Activated T-helper 17 cell treated with anti-CD3 and anti-CD28 coated beads, Interleukin-2, amount 50 U/mL, for 72 hours (primary cell): ENCODE measurements at regions not wholly inside any gene's neighbourhood (a gene's known extent, or its start where the extent isn't known, plus 50 kb on each side); places are given as distances from the start of the nearest gene placed in this dataset.
"Not testable (repeated sequence)": the region's sequence is repeated elsewhere in the genome, so short reads cannot be mapped to it uniquely, and the experiment has no call there.

Experiments used
- ATAC-seq: fragments of 150-1000 bp; cut with Tn5 transposase; replicated peaks from 2 replicates; pipeline ENCODE4 v1.10.0; 2021; ENCODE audit warnings: mild to moderate bottlenecking, moderate library complexity
- H3K27ac Mint-ChIP-seq: one replicate; pipeline ENCODE4 v1.8.0; 2022; ENCODE audit warnings: mixed read lengths
- H3K27me3 Mint-ChIP-seq: one replicate; pipeline ENCODE4 v1.8.0; 2022; ENCODE audit warnings: mixed read lengths
- H3K36me3 Mint-ChIP-seq: one replicate; pipeline ENCODE4 v1.8.0; 2022; ENCODE audit warnings: low read depth, mild to moderate bottlenecking, mixed read lengths
- H3K4me1 Mint-ChIP-seq: one replicate; pipeline ENCODE4 v1.8.0; 2022; ENCODE audit warnings: mixed read lengths
- H3K4me3 Mint-ChIP-seq: one replicate; pipeline ENCODE4 v1.8.0; 2022; ENCODE audit warnings: mild to moderate bottlenecking, mixed read lengths
- H3K9me3 Mint-ChIP-seq: one replicate; pipeline ENCODE4 v1.8.0; 2022; ENCODE audit warnings: mixed read lengths

GRCh38 chr4:66330125-66330524, 659.8 kb upstream of the EPHA5 start:
- no peak for ATAC-seq
- Mint-ChIP-seq H3K4me3 (no peak overlapping the region), H3K36me3 (no peaks in the 10 kb centered on the region), H3K9me3 (peaks cover 4% of the 10 kb centered on the region), H3K27me3 (no peaks in the 10 kb centered on the region), H3K4me1 (no peaks in the 10 kb centered on the region), H3K27ac (no peak overlapping the region)

GRCh38 chr4:66328803-66329574, 658.7 kb upstream of the EPHA5 start:
- Mint-ChIP-seq H3K27ac (no peak overlapping the region), H3K27me3 (no peaks in the 10 kb centered on the region), H3K4me3 (no peak overlapping the region), H3K4me1 (no peaks in the 10 kb centered on the region), H3K36me3 (no peaks in the 10 kb centered on the region), H3K9me3 (peaks cover 1% of the 10 kb centered on the region)
- ATAC-seq = no peak

GRCh38 chr4:66307641-66308438, 637.6 kb upstream of the EPHA5 start:
- H3K36me3 Mint-ChIP-seq = no peaks in the 10 kb centered on the region
- no peak overlapping the region for H3K27ac Mint-ChIP-seq
- no peak for ATAC-seq
- no peak overlapping the region for H3K4me3 Mint-ChIP-seq
- H3K4me1 Mint-ChIP-seq = no peaks in the 10 kb centered on the region
- peaks cover 9% of the 10 kb centered on the region for H3K9me3 Mint-ChIP-seq
- no peaks in the 10 kb centered on the region for H3K27me3 Mint-ChIP-seq

- no peak for ATAC-seq
- H3K4me3 Mint-ChIP-seq = no peak overlapping the region
Observed at GRCh38 chr4:66300336-66300934, 630.1 kb upstream of the EPHA5 start.

GRCh38 chr4:66298569-66298968, 628.3 kb upstream of the EPHA5 start:
- Mint-ChIP-seq H3K27ac (no peak overlapping the region), H3K9me3 (peaks cover 14% of the 10 kb centered on the region), H3K4me3 (no peak overlapping the region), H3K36me3 (no peaks in the 10 kb centered on the region), H3K4me1 (no peaks in the 10 kb centered on the region), H3K27me3 (no peaks in the 10 kb centered on the region)
- ATAC-seq = no peak

More at GRCh38 chr4:66300336-66300934, 630.1 kb upstream of the EPHA5 start:
- peaks cover 11% of the 10 kb centered on the region for H3K9me3 Mint-ChIP-seq
- no peaks in the 10 kb centered on the region for H3K27me3 Mint-ChIP-seq
- H3K27ac Mint-ChIP-seq = no peak overlapping the region
- no peaks in the 10 kb centered on the region for H3K36me3 Mint-ChIP-seq
- H3K4me1 Mint-ChIP-seq = no peaks in the 10 kb centered on the region

GRCh38 chr4:66297703-66298102, 627.4 kb upstream of the EPHA5 start:
- no peak for ATAC-seq
- H3K36me3 Mint-ChIP-seq = no peaks in the 10 kb centered on the region
- peaks cover 20% of the 10 kb centered on the region for H3K9me3 Mint-ChIP-seq
- no peak overlapping the region for H3K4me3 Mint-ChIP-seq
- no peak overlapping the region for H3K27ac Mint-ChIP-seq
- H3K4me1 Mint-ChIP-seq = no peaks in the 10 kb centered on the region
- no peaks in the 10 kb centered on the region for H3K27me3 Mint-ChIP-seq

GRCh38 chr4:66294638-66295037, 624.3 kb upstream of the EPHA5 start:
- H3K4me1 Mint-ChIP-seq = no peaks in the 10 kb centered on the region
- H3K27ac Mint-ChIP-seq = no peak overlapping the region
- no peak overlapping the region for H3K4me3 Mint-ChIP-seq
- H3K36me3 Mint-ChIP-seq = no peaks in the 10 kb centered on the region
- ATAC-seq = no peak
- H3K9me3 Mint-ChIP-seq = peaks cover 16% of the 10 kb centered on the region
- H3K27me3 Mint-ChIP-seq = no peaks in the 10 kb centered on the region

- Mint-ChIP-seq H3K9me3 (peaks cover 10% of the 10 kb centered on the region), H3K27ac (no peak overlapping the region), H3K4me1 (no peaks in the 10 kb centered on the region), H3K4me3 (no peak overlapping the region), H3K36me3 (no peaks in the 10 kb centered on the region), H3K27me3 (no peaks in the 10 kb centered on the region)
- no peak for ATAC-seq
Observed at GRCh38 chr4:66284991-66285451, 614.7 kb upstream of the EPHA5 start.

GRCh38 chr4:66279084-66279483, 608.8 kb upstream of the EPHA5 start:
- no peak for ATAC-seq
- Mint-ChIP-seq H3K4me3 (no peak overlapping the region), H3K9me3 (peaks cover 7% of the 10 kb centered on the region), H3K36me3 (no peaks in the 10 kb centered on the region), H3K27ac (no peak overlapping the region), H3K27me3 (no peaks in the 10 kb centered on the region), H3K4me1 (no peaks in the 10 kb centered on the region)

- no peaks in the 10 kb centered on the region for H3K36me3 Mint-ChIP-seq
- no peak overlapping the region for H3K4me3 Mint-ChIP-seq
- no peaks in the 10 kb centered on the region for H3K4me1 Mint-ChIP-seq
- H3K27me3 Mint-ChIP-seq = no peaks in the 10 kb centered on the region
- no peak overlapping the region for H3K27ac Mint-ChIP-seq
- H3K9me3 Mint-ChIP-seq = peaks cover 8% of the 10 kb centered on the region
- no peak for ATAC-seq
Observed at GRCh38 chr4:66275411-66276038, 605.2 kb upstream of the EPHA5 start.

- Mint-ChIP-seq H3K36me3 (no peaks in the 10 kb centered on the region), H3K4me3 (no peak overlapping the region), H3K27ac (no peak overlapping the region), H3K27me3 (no peaks in the 10 kb centered on the region), H3K9me3 (peaks cover 17% of the 10 kb centered on the region), H3K4me1 (no peaks in the 10 kb centered on the region)
- ATAC-seq = no peak
Observed at GRCh38 chr4:66273110-66273509, 602.8 kb upstream of the EPHA5 start.

GRCh38 chr4:66270356-66270755, 600.1 kb upstream of the EPHA5 start:
- H3K27me3 Mint-ChIP-seq, H3K4me1 Mint-ChIP-seq, H3K4me3 Mint-ChIP-seq, H3K27ac Mint-ChIP-seq, ATAC-seq, H3K36me3 Mint-ChIP-seq: not testable (repeated sequence)
- H3K9me3 Mint-ChIP-seq = peaks cover 22% of the 10 kb centered on the region

GRCh38 chr4:66266554-66266953, 596.3 kb upstream of the EPHA5 start:
- ATAC-seq, H3K36me3 Mint-ChIP-seq, H3K4me1 Mint-ChIP-seq, H3K4me3 Mint-ChIP-seq, H3K27ac Mint-ChIP-seq, H3K27me3 Mint-ChIP-seq: not testable (repeated sequence)
- H3K9me3 Mint-ChIP-seq = peaks cover 18% of the 10 kb centered on the region

GRCh38 chr4:66266035-66266434, 595.7 kb upstream of the EPHA5 start:
- Mint-ChIP-seq H3K36me3 (no peaks in the 10 kb centered on the region), H3K9me3 (peaks cover 18% of the 10 kb centered on the region), H3K4me3 (no peak overlapping the region), H3K27ac (no peak overlapping the region), H3K27me3 (no peaks in the 10 kb centered on the region), H3K4me1 (no peaks in the 10 kb centered on the region)
- ATAC-seq = no peak
